ENCODE measurements at regions not wholly inside any gene's neighbourhood (a gene's known extent, or its start where the extent isn't known, plus 50 kb on each side); places are given as distances from the start of the nearest gene placed in this dataset.

DNA sequence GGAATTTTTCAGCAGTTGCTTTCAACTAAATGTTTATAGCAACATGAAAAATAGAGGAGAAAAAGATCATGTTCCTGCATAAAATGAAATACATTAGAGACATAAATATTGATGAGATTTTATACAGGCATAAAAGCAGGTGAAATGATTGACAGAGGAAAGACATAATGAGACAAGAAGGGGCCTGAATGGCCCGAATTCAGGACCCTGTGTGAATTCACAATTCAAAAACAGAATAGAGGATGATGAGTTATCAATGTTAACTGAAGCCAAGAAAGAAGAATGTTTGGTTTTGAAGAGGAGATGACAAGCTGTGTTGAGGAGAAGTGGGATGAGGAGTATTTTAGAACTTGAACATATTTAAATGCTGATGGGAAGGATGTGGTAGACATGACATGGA is 371.1 kb downstream of the FBXO8 start:
- Histone ChIP-seq H3K79me1 (ENCODE audit: low read depth, low read length) (no peaks in the 10 kb centered on the region), H3K9me3 (ENCODE audit: insufficient read depth in 2 of 2, low read depth in 1 of 2, low read length in 1 of 2) (no peaks in the 10 kb centered on the region), H3K4me3 (ENCODE audit: extremely low read depth in 1 of 4, insufficient read depth in 2 of 4, low read depth in 3 of 4, low read length in 4 of 4) (no peak overlapping the region), H2BK5ac (ENCODE audit: low read depth, low read length) (no peak overlapping the region), H3K4ac (replicated peaks; ENCODE audit: insufficient read length, low read depth, low read length) (no peak overlapping the region), H3K14ac (ENCODE audit: insufficient read length) (no peak overlapping the region), H2AFZ (ENCODE audit: low read length) (no peak overlapping the region), H2BK20ac (ENCODE audit: low read length) (no peak overlapping the region), H4K8ac (ENCODE audit: extremely low read depth, insufficient read depth, low read length) (no peak overlapping the region), H2BK15ac (ENCODE audit: low read length) (no peak overlapping the region), H3K23me2 (ENCODE audit: low read depth, low read length) (no peaks in the 10 kb centered on the region), H2BK12ac (ENCODE audit: low read depth, low read length) (no peak overlapping the region), H2AK5ac (ENCODE audit: low read depth, low read length) (no peak overlapping the region), H4K20me1 (replicated peaks in 1 of 2; ENCODE audit: control insufficient read depth in 1 of 2, insufficient read depth in 2 of 2, low read length in 2 of 2) (peaks cover 0 to 1% of the 10 kb centered on the region in 2 experiments), H3K36me3 (ENCODE audit: control insufficient read depth in 2 of 4, insufficient read depth in 4 of 4, low read length in 3 of 4) (no peaks in the 10 kb centered on the region), H3K23ac (ENCODE audit: insufficient read length) (no peak overlapping the region), H3K56ac (replicated peaks; ENCODE audit: insufficient read length, low read depth, low read length) (no peak overlapping the region), H4K5ac (ENCODE audit: insufficient read length, low read depth, low read length) (no peak overlapping the region), H3K4me2 (ENCODE audit: insufficient read depth in 1 of 2, low read depth in 2 of 2, low read length in 2 of 2) (no peak overlapping the region), H3K4me1 (replicated peaks in 1 of 4; ENCODE audit: control insufficient read depth in 3 of 4, insufficient read depth in 4 of 4, low read length in 3 of 4) (peaks cover 0 to 2% (median 0%) of the 10 kb centered on the region in 4 experiments; a peak in 1 of 7 replicates), H2BK120ac (replicated peaks; ENCODE audit: low read depth, low read length) (no peak overlapping the region), H3K27me3 (replicated peaks in 1 of 4; ENCODE audit: control insufficient read depth in 3 of 4, extremely low read depth in 1 of 4, insufficient read depth in 3 of 4, low read length in 3 of 4) (no peaks in the 10 kb centered on the region), H3K9ac (replicated peaks in 1 of 4; ENCODE audit: extremely low read depth in 1 of 4, low read depth in 3 of 4, low read length in 3 of 4) (no peak overlapping the region), H4K91ac (replicated peaks; ENCODE audit: insufficient read length, low read length) (no peak overlapping the region), H3K18ac (ENCODE audit: extremely low read depth, low read length) (no peak overlapping the region), H3K79me2 (ENCODE audit: control insufficient read depth in 1 of 2, insufficient read depth in 2 of 2, low read length in 2 of 2) (no peaks in the 10 kb centered on the region), H3K27ac (ENCODE audit: low read depth, low read length) (no peak overlapping the region)
- 73% methylated on average over 1 of the region's 1 CpG; no CpG with 5 or more reads in 1 of the 2 experiments for WGBS, 2 experiments (ENCODE audit: extremely low coverage in 1 of 2, insufficient coverage in 1 of 2, insufficient read length in 1 of 2, insufficient replicate concordance in 2 of 2, low coverage in 1 of 2, low lambda C conversion rate in 2 of 2, missing lambda C conversion rate in 1 of 2)
- ChIA-PET POLR2A (ENCODE audit: partially characterized antibody) (no interaction called here), CTCF (ENCODE audit: partially characterized antibody) (no interaction called here)
- FAIRE-seq (no peak), DNase-seq (ENCODE audit: low read depth in 1 of 2, low spot score in 2 of 2) (no peak)
- TF ChIP-seq EGR1 (IDR thresholded peaks at IDR 0.05; ENCODE audit: borderline replicate concordance, low read depth, low read length) (no peak), BACH1 (IDR thresholded peaks at IDR 0.05; ENCODE audit: low read length) (no peak), RFX5 (IDR thresholded peaks at IDR 0.05; ENCODE audit: borderline replicate concordance, low read depth, low read length) (no peak), KDM5A (IDR thresholded peaks at IDR 0.05; ENCODE audit: low read length) (no peak), HDAC2 (IDR thresholded peaks at IDR 0.05; ENCODE audit: borderline replicate concordance in 1 of 2, low read depth in 2 of 2, low read length in 2 of 2) (no peak), RNF2 (IDR thresholded peaks at IDR 0.05; ENCODE audit: borderline replicate concordance, low read depth, low read length, missing control alignments, poor library complexity, severe bottlenecking) (no peak), TCF12 (IDR thresholded peaks at IDR 0.05; ENCODE audit: low read depth, low read length) (no peak), ASH2L (IDR thresholded peaks at IDR 0.05; ENCODE audit: low read length) (no peak), ZNF274 (IDR thresholded peaks at IDR 0.05; ENCODE audit: borderline replicate concordance, extremely low read depth, low read length) (no peak), KDM4A (IDR thresholded peaks at IDR 0.05; ENCODE audit: low read depth, low read length, severe bottlenecking) (no peak), SRF (IDR thresholded peaks at IDR 0.05; ENCODE audit: low read depth, low read length) (no peak)
- TF ChIP-seq, protein P1, sequence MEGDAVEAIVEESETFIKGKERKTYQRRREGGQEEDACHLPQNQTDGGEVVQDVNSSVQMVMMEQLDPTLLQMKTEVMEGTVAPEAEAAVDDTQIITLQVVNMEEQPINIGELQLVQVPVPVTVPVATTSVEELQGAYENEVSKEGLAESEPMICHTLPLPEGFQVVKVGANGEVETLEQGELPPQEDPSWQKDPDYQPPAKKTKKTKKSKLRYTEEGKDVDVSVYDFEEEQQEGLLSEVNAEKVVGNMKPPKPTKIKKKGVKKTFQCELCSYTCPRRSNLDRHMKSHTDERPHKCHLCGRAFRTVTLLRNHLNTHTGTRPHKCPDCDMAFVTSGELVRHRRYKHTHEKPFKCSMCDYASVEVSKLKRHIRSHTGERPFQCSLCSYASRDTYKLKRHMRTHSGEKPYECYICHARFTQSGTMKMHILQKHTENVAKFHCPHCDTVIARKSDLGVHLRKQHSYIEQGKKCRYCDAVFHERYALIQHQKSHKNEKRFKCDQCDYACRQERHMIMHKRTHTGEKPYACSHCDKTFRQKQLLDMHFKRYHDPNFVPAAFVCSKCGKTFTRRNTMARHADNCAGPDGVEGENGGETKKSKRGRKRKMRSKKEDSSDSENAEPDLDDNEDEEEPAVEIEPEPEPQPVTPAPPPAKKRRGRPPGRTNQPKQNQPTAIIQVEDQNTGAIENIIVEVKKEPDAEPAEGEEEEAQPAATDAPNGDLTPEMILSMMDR (IDR thresholded peaks at IDR 0.05; ENCODE audit: control extremely low read depth in 1 of 3, insufficient read depth in 1 of 3, low read depth in 1 of 3, low read length in 3 of 3): no peak
